Ishikawa (cell line): ENCODE measurements at regions not wholly inside any gene's neighbourhood (a gene's known extent, or its start where the extent isn't known, plus 50 kb on each side); places are given as distances from the start of the nearest gene placed in this dataset.

Source experiments
- CEBPB ChIP-seq: IDR thresholded peaks from 2 replicates; pipeline ENCODE4 v1.6.1; 2012
- CREB1 ChIP-seq: IDR thresholded peaks from 2 replicates; pipeline ENCODE4 v1.6.1; 2012; ENCODE audit warnings: low read depth
- EGR1 ChIP-seq: IDR thresholded peaks from 2 replicates; pipeline ENCODE4 v1.6.1; 2012
- EP300 ChIP-seq: IDR thresholded peaks from 2 replicates; pipeline ENCODE4 v1.6.1; 2012; ENCODE audit warnings: borderline replicate concordance
- FOXM1 ChIP-seq: IDR thresholded peaks from 2 replicates; pipeline ENCODE4 v1.6.1; 2012; ENCODE audit warnings: low read depth, borderline replicate concordance
- NFIC ChIP-seq: IDR thresholded peaks from 2 replicates; pipeline ENCODE4 v1.6.1; 2012
- RAD21 ChIP-seq: IDR thresholded peaks from 2 replicates; pipeline ENCODE4 v1.6.1; 2012; ENCODE audit warnings: low read depth
- TAF1 ChIP-seq: IDR thresholded peaks from 2 replicates; pipeline ENCODE4 v1.6.1; 2012; ENCODE audit warnings: low read depth, mild to moderate bottlenecking
- TCF12 ChIP-seq: IDR thresholded peaks from 2 replicates; pipeline ENCODE4 v1.6.1; 2012; ENCODE audit warnings: low read depth
- TEAD4 ChIP-seq: IDR thresholded peaks from 2 replicates; pipeline ENCODE4 v1.6.1; 2012
- YY1 ChIP-seq: IDR thresholded peaks from 2 replicates; pipeline ENCODE4 v1.6.1; 2012; ENCODE audit warnings: low read depth
- ZBTB7A ChIP-seq: IDR thresholded peaks from 2 replicates; pipeline ENCODE4 v1.6.1; 2012; ENCODE audit warnings: low read depth
- TF ChIP-seq, protein P1 (sequence below): IDR thresholded peaks from 2 replicates; pipeline ENCODE4 v1.6.1; 2012
- TF ChIP-seq, protein P2 (sequence below): IDR thresholded peaks from 2 replicates; pipeline ENCODE4 v1.6.1; 2012
- TF ChIP-seq, protein P3 (sequence below): IDR thresholded peaks from 2 replicates; pipeline ENCODE4 v1.6.1; 2012; ENCODE audit warnings: low read depth, mild to moderate bottlenecking

DNA sequence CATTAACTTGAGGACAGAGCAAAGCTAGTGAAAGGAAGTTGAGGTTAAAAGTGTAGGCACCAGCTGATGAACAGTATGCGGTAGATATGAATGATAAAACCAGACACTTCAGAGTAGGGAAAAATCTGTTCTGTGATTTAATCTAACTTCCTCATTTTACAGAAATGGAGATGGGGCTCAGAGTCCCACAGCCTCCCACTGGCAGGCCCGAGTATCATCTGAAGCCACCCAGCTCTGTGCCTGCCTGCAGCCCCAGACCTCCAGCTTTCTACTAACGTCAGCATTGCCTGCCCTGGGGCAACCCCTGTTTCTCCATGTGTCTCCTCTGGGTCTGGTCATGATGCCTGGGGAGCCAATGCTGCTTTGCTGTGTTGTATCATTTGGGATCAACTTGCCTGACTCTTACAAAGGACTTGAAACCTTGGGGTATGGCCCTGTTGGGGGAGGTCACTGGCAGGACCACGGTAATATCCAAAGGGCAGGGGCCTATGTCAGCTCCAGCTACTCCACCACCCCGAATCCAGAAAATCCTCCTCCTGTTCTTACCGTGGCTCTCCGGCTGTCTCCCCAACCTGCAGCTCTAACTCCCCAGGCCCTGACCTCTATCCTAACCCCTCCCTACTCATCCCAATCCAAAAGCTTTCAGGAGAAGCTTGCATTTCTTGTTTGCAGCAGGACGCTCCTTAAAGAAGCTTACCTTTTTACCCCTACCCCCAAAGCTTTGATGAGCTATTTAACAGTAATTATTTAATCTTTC lies 56.2 kb upstream of the NPY start:
- TF ChIP-seq EP300, result no peak
- TF ChIP-seq TCF12, result no peak
- no peak for TF ChIP-seq CREB1
- TF ChIP-seq NFIC, result no peak
- TF ChIP-seq, protein P1, sequence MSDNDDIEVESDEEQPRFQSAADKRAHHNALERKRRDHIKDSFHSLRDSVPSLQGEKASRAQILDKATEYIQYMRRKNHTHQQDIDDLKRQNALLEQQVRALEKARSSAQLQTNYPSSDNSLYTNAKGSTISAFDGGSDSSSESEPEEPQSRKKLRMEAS, result no peak
- TF ChIP-seq TAF1, result no peak
- TF ChIP-seq TEAD4, result no peak
- TF ChIP-seq RAD21, result no peak
- TF ChIP-seq CEBPB, result no peak
- TF ChIP-seq, protein P2, sequence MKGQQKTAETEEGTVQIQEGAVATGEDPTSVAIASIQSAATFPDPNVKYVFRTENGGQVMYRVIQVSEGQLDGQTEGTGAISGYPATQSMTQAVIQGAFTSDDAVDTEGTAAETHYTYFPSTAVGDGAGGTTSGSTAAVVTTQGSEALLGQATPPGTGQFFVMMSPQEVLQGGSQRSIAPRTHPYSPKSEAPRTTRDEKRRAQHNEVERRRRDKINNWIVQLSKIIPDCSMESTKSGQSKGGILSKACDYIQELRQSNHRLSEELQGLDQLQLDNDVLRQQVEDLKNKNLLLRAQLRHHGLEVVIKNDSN, result no peak
- no peak for TF ChIP-seq ZBTB7A
- TF ChIP-seq, protein P3, sequence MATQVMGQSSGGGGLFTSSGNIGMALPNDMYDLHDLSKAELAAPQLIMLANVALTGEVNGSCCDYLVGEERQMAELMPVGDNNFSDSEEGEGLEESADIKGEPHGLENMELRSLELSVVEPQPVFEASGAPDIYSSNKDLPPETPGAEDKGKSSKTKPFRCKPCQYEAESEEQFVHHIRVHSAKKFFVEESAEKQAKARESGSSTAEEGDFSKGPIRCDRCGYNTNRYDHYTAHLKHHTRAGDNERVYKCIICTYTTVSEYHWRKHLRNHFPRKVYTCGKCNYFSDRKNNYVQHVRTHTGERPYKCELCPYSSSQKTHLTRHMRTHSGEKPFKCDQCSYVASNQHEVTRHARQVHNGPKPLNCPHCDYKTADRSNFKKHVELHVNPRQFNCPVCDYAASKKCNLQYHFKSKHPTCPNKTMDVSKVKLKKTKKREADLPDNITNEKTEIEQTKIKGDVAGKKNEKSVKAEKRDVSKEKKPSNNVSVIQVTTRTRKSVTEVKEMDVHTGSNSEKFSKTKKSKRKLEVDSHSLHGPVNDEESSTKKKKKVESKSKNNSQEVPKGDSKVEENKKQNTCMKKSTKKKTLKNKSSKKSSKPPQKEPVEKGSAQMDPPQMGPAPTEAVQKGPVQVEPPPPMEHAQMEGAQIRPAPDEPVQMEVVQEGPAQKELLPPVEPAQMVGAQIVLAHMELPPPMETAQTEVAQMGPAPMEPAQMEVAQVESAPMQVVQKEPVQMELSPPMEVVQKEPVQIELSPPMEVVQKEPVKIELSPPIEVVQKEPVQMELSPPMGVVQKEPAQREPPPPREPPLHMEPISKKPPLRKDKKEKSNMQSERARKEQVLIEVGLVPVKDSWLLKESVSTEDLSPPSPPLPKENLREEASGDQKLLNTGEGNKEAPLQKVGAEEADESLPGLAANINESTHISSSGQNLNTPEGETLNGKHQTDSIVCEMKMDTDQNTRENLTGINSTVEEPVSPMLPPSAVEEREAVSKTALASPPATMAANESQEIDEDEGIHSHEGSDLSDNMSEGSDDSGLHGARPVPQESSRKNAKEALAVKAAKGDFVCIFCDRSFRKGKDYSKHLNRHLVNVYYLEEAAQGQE, result no peak

DNA sequence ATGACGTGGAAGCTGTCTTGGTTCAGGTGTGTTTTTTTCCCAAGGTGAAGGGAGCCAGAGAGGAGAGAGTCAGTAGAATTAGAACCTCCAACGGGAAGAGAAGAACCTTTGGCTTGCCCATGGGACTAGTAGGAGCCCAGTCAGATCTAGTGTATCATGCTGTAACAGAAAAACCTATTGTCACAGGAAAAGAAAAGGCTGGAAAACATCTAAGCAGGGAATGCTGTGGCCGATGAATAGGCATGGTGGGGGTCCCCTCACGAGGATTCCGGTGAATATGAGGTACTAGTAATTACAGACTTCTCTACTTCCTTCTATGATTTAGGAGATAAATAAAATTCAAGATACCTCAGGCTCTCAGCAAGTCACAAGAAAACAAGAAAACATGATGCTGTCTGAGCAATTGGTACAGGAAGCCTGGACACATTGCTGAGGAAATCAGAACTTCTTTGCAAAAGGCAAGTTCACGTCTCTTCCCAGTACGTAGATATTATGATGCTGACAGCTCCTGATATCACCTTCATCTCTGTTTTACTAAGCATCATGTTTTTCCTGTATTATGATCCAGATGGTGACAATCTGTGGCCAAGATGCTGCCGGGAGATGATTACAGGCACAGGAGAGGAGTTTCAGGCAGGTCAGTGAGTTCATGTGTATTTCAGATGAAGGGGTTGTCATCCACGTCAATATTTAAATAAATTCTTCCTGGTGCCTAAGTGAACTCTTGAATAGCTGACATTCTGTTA lies 54.3 kb upstream of the NPY start:
- TF ChIP-seq, protein P3, result no peak
- TF ChIP-seq TEAD4 (no peak), CREB1 (no peak), ZBTB7A (no peak), CEBPB (no peak), FOXM1 (no peak), TAF1 (no peak), YY1 (no peak), RAD21 (no peak), EGR1 (no peak), EP300 (no peak), NFIC (no peak), TCF12 (no peak)
- TF ChIP-seq, protein P2, result no peak
- TF ChIP-seq, protein P1, result no peak

DNA sequence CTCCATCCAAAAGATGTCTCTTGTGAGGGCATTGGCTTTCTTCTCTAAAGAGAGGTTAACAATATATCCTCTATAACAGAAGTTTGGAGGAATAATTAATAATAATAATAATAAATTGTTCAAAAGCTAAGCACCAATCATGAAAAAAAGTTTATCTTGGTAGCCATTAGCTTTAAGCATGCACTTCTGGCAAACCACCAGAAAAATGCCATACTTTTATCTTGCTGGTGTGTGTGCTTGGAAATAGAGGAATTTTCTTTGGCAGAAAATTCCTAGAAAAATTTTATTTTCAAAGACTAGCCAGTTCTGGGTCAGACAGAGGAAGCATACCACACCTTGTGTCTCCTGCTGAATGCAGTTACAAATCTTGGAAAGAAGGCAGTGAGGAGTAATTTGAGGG lies 52.5 kb upstream of the NPY start:
- TF ChIP-seq TAF1, result no peak
- TF ChIP-seq EGR1, result no peak
- TF ChIP-seq ZBTB7A, result no peak
- no peak for TF ChIP-seq FOXM1
- TF ChIP-seq, protein P1, result no peak
- TF ChIP-seq EP300, result no peak
- TF ChIP-seq, protein P3, result no peak
- TF ChIP-seq CREB1, result no peak
- TF ChIP-seq RAD21, result no peak
- no peak for TF ChIP-seq YY1

DNA sequence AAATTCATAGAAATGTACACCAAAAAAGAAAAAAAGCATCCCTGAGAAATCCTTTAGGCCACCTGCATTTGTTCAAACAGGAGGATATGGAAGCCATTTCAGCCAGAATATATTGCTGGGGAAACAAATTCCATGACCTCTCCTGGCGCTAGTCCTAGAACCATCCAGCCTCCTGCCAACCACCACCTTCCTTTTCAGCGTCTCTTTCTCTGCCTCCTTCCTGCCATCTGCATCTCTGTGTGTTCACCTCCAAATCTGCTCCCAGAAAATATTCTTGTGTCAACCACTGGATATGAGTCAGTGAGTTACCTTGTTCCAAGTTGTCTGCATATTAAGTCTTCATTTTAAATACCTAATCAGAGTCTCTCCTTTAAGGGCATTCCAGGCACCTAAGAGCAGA lies 50.6 kb upstream of the NPY start:
- TF ChIP-seq, protein P2, result no peak
- TF ChIP-seq TEAD4 (no peak), YY1 (no peak), CEBPB (no peak), RAD21 (no peak), ZBTB7A (no peak), NFIC (no peak), TAF1 (no peak)
